GM19468 (cell line): ENCODE measurements at regions not wholly inside any gene's neighbourhood (a gene's known extent, or its start where the extent isn't known, plus 50 kb on each side); places are given as distances from the start of the nearest gene placed in this dataset.
"Not testable (repeated sequence)": the region's sequence is repeated elsewhere in the genome, so short reads cannot be mapped to it uniquely, and the experiment has no call there.

Experiments
- ATAC-seq: cut with Tn5 transposase; IDR thresholded peaks from one replicate; pipeline ENCODE4 v1.9.1; 2021; ENCODE audit warnings: mild to moderate bottlenecking, moderate library complexity, moderate number of reproducible peaks; ENCODE audit not compliant: unreplicated experiment; ENCODE audit errors: extremely low read depth

GRCh38 chr2:42979870-42980763 lies 187.7 kb upstream of the HAAO start:
- no peak for ATAC-seq

- no peak for ATAC-seq
These were observed 187.1 kb upstream of the HAAO start for GRCh38 chr2:42979416-42979869.

- no peak for ATAC-seq
These were observed 186.6 kb upstream of the HAAO start for GRCh38 chr2:42978887-42979415.

- ATAC-seq, result no peak
These were observed 185.9 kb upstream of the HAAO start for GRCh38 chr2:42978175-42978886.

- ATAC-seq, result no peak
These were observed 185.1 kb upstream of the HAAO start for GRCh38 chr2:42977270-42978174.

GRCh38 chr2:42976351-42976750 lies 184.0 kb upstream of the HAAO start:
- ATAC-seq, result no peak

GRCh38 chr2:42974721-42975717 lies 182.6 kb upstream of the HAAO start:
- ATAC-seq, result no peak

- ATAC-seq, result no peak
These were observed 181.9 kb upstream of the HAAO start for GRCh38 chr2:42974169-42974720.

- ATAC-seq, result no peak
These were observed 181.3 kb upstream of the HAAO start for GRCh38 chr2:42973726-42974125.

- ATAC-seq, result not testable (repeated sequence)
These were observed 180.6 kb upstream of the HAAO start for GRCh38 chr2:42972933-42973516.

- ATAC-seq, result no peak
These were observed 179.8 kb upstream of the HAAO start for GRCh38 chr2:42971947-42972736.

- ATAC-seq, result no peak
These were observed 179.0 kb upstream of the HAAO start for GRCh38 chr2:42971381-42971780.

- ATAC-seq, result no peak
These were observed 177.8 kb upstream of the HAAO start for GRCh38 chr2:42970151-42970550.

- no peak for ATAC-seq
These were observed 177.1 kb upstream of the HAAO start for GRCh38 chr2:42969231-42970150.

- no peak for ATAC-seq
These were observed 175.7 kb upstream of the HAAO start for GRCh38 chr2:42967959-42968674.

GRCh38 chr2:42965910-42966309 lies 173.5 kb upstream of the HAAO start:
- ATAC-seq, result no peak
